Panc1 (cell line): ENCODE measurements at regions not wholly inside any gene's neighbourhood (a gene's known extent, or its start where the extent isn't known, plus 50 kb on each side); places are given as distances from the start of the nearest gene placed in this dataset.

Experiments used
- CTCF ChIP-seq: fragments of 450-650 bp; IDR thresholded peaks from 2 replicates; pipeline ENCODE4 v1.5.1; 2017; ENCODE audit warnings: mild to moderate bottlenecking
- POLR2AphosphoS5 ChIP-seq: IDR thresholded peaks from 2 replicates; pipeline ENCODE4 v1.6.1; 2012; ENCODE audit warnings: mild to moderate bottlenecking, low read depth, low read length, moderate library complexity
- REST ChIP-seq, 2 experiments: IDR thresholded peaks; 2 replicates each; pipeline ENCODE4 v1.6.1; 2011 to 2012; ENCODE audit warnings: low read depth in 2 of 2, control low read depth in 1 of 2, low read length in 1 of 2, mild to moderate bottlenecking in 1 of 2, moderate library complexity in 1 of 2; ENCODE audit not compliant: insufficient read depth in 1 of 2
- SIN3A ChIP-seq: IDR thresholded peaks from 2 replicates; pipeline ENCODE4 v1.6.1; 2012; ENCODE audit warnings: low read depth, mild to moderate bottlenecking, low read length, moderate library complexity, borderline replicate concordance; ENCODE audit not compliant: insufficient read depth

GRCh38 chr10:8410506-8410905, 356.0 kb downstream of the GATA3 start:
- TF ChIP-seq REST (IDR thresholded peaks at IDR 0.05; ENCODE audit: insufficient read depth in 1 of 2, low read depth in 2 of 2, low read length in 1 of 2) (no peak), CTCF (no peak), POLR2AphosphoS5 (no peak), SIN3A (no peak)
